Mesothelial cell of epicardium (in vitro differentiated cells): ENCODE measurements at regions not wholly inside any gene's neighbourhood (a gene's known extent, or its start where the extent isn't known, plus 50 kb on each side); places are given as distances from the start of the nearest gene placed in this dataset.

ENCODE experiments used
- DNase-seq, 2 experiments: peaks; one replicate each; pipeline ENCODE4 v3.0.0; 2021; ENCODE audit warnings: low spot score in 2 of 2; ENCODE audit not compliant: unreplicated experiment in 2 of 2
- H3K27ac Mint-ChIP-seq: 2 replicates; pipeline ENCODE4 v1.8.0; 2021; ENCODE audit warnings: mixed read lengths
- H3K27me3 Mint-ChIP-seq: 2 replicates; pipeline ENCODE4 v1.8.0; 2021; ENCODE audit warnings: low read depth, mixed read lengths
- H3K36me3 Mint-ChIP-seq: 2 replicates; pipeline ENCODE4 v1.8.0; 2021; ENCODE audit warnings: mixed read lengths
- H3K4me1 Mint-ChIP-seq: 2 replicates; pipeline ENCODE4 v1.8.0; 2021; ENCODE audit warnings: mixed read lengths
- H3K4me3 Mint-ChIP-seq: 2 replicates; pipeline ENCODE4 v1.8.0; 2021; ENCODE audit warnings: mild to moderate bottlenecking, moderate library complexity, mixed read lengths
- H3K9me3 Mint-ChIP-seq: 2 replicates; pipeline ENCODE4 v1.8.0; 2021; ENCODE audit warnings: mixed read lengths
- CTCF ChIP-seq: fragments of 200-600 bp; sonication (generic); IDR thresholded peaks from one replicate; pipeline ENCODE4 v1.5.0; 2021; ENCODE audit warnings: antibody characterized with exemption; ENCODE audit not compliant: unreplicated experiment

DNA sequence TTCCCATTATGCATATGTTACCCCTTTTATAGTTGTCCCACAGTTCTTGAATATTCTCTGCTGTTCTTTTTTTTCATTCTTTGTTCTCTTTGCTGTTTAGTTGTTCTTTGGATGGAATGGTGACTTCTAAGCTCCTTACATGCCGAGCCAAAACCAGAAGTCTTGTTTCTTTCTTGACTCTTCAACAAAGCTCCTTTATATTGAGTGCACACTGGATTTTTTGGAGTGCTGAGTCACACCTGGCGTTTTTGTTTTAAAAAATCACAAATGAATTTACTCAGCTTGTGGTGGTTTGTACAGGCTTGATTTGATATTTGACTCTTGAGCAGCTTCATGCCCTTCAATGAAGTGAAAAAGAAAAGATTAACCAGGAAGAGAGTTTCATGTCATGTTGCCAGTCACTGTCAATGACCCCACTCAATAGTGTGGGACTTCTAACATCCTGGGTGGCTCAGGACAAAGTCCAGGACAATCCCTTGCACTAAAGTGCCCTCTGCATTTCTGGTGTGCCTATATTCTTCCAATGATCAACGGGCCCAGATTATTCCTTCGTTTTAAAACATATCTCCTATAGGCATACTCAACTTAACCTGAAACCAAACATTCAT lies 112.4 kb upstream of the SLC38A4 start:
- no peak overlapping the region for H3K27ac Mint-ChIP-seq

DNA sequence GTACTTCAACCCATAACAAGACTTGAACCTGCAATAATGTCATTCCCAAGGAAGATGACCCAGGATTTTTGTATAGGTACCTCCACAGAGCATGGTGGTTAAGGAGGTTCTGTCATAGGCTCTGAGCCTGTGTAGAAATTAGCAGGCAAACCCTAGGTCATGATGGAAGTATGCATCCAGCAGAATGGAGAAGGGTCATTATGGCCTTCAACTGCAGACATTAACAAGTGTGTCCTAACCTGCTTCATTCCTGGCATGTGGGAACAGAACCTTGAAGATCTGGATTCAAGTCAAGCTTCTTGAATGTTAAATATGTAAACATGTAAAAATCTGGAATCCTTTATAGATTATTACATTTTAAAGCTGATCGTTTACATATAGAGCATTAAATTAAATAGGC lies 116.2 kb upstream of the SLC38A4 start:
- no peak for DNase-seq

More for the DNA sequence above, 112.4 kb upstream of the SLC38A4 start:
- Mint-ChIP-seq H3K9me3 (no peaks in the 10 kb centered on the region), H3K27me3 (no peaks in the 10 kb centered on the region), H3K4me1 (peaks cover 6% of the 10 kb centered on the region), H3K36me3 (no peaks in the 10 kb centered on the region), H3K4me3 (no peak overlapping the region)
- no peak for TF ChIP-seq CTCF
- no peak for DNase-seq

DNA sequence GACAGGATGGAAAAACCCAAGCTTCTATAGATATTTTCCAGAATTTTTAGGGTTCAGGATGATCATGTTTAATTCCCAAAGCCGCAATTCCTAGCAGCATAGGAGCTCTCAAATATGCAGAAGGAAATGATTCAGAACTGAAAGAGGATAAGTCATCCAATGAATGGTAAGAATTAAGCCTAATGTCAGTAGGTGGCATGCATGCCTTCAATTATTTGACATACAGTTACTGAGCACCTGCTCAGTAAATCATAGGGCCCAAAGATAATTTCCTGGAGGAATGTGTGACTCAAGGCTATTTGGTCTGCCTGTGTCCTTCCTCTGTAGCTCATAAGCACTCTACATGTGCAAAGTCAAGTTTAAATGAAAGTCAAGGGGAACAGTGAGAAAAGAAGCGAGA lies 116.8 kb upstream of the SLC38A4 start:
- H3K4me1 Mint-ChIP-seq, result peaks cover 6% of the 10 kb centered on the region
- no peak for TF ChIP-seq CTCF

More for the DNA sequence above, 116.2 kb upstream of the SLC38A4 start:
- H3K9me3 Mint-ChIP-seq, result no peaks in the 10 kb centered on the region
- peaks cover 6% of the 10 kb centered on the region for H3K4me1 Mint-ChIP-seq
- no peaks in the 10 kb centered on the region for H3K36me3 Mint-ChIP-seq
- no peak for TF ChIP-seq CTCF
- no peaks in the 10 kb centered on the region for H3K27me3 Mint-ChIP-seq
- H3K27ac Mint-ChIP-seq, result no peak overlapping the region
- H3K4me3 Mint-ChIP-seq, result no peak overlapping the region

DNA sequence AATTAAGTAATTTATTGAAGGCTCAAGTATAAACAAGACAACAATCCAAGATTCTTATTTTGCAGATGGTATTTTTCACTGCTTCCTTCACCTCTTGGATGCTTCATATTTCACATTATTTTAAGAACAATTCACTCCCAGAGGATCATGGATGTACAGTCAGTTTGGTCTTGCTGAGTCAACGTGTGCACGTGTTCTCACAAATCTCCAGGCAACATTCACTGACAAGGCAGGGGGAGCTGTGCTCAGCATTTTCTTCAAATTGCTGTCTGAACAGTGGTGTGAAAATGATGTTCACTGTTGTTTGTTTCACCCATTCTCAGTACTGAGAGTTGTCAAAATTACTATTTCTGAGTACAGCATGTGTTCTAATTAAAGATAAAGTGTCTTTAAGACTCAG lies 118.3 kb upstream of the SLC38A4 start:
- peaks cover 10% of the 10 kb centered on the region for H3K4me1 Mint-ChIP-seq
- no peaks in the 10 kb centered on the region for H3K36me3 Mint-ChIP-seq
- no peak for TF ChIP-seq CTCF
- DNase-seq, result no peak
- no peaks in the 10 kb centered on the region for H3K9me3 Mint-ChIP-seq
- no peaks in the 10 kb centered on the region for H3K27me3 Mint-ChIP-seq
- H3K27ac Mint-ChIP-seq, result no peak overlapping the region
- H3K4me3 Mint-ChIP-seq, result no peak overlapping the region

More for the DNA sequence above, 116.8 kb upstream of the SLC38A4 start:
- Mint-ChIP-seq H3K4me3 (no peak overlapping the region), H3K36me3 (no peaks in the 10 kb centered on the region), H3K9me3 (no peaks in the 10 kb centered on the region), H3K27me3 (no peaks in the 10 kb centered on the region), H3K27ac (no peak overlapping the region)
- no peak for DNase-seq

- no peak for DNase-seq
- Mint-ChIP-seq H3K36me3 (no peaks in the 10 kb centered on the region), H3K4me3 (no peak overlapping the region), H3K27me3 (no peaks in the 10 kb centered on the region), H3K4me1 (peaks cover 10% of the 10 kb centered on the region), H3K27ac (no peak overlapping the region), H3K9me3 (no peaks in the 10 kb centered on the region)
- TF ChIP-seq CTCF, result no peak
Observed at GRCh38 chr12:46944771-46945170, 119.0 kb upstream of the SLC38A4 start.

- no peak for DNase-seq
- no peaks in the 10 kb centered on the region for H3K9me3 Mint-ChIP-seq
- no peak overlapping the region for H3K4me3 Mint-ChIP-seq
- H3K27ac Mint-ChIP-seq, result no peak overlapping the region
- H3K27me3 Mint-ChIP-seq, result no peaks in the 10 kb centered on the region
- no peak for TF ChIP-seq CTCF
- H3K36me3 Mint-ChIP-seq, result no peaks in the 10 kb centered on the region
- H3K4me1 Mint-ChIP-seq, result peaks cover 18% of the 10 kb centered on the region
Observed at GRCh38 chr12:46945591-46945990, 119.8 kb upstream of the SLC38A4 start.
